ENCODE measurements at regions not wholly inside any gene's neighbourhood (a gene's known extent, or its start where the extent isn't known, plus 50 kb on each side); places are given as distances from the start of the nearest gene placed in this dataset.

GRCh38 chr5:93807846-93808245 is 66.4 kb upstream of the POU5F2 start:
- TF ChIP-seq EZH2phosphoT487 (IDR thresholded peaks at IDR 0.05; ENCODE audit: low read depth) (no peak), CTCF (IDR thresholded peaks at IDR 0.05; ENCODE audit: low read depth, low read length) (no peak)
